Cardiac septum (tissue), 1 donor: ENCODE measurements at regions not wholly inside any gene's neighbourhood (a gene's known extent, or its start where the extent isn't known, plus 50 kb on each side); places are given as distances from the start of the nearest gene placed in this dataset.

Experiments
- DNase-seq: peaks from one replicate; pipeline ENCODE4 v3.0.0-alpha.2; 2020; ENCODE audit warnings: low spot score
- intact Hi-C: fragments of 100-400 bp; cut with DNase I; formaldehyde crosslinking; loops from one replicate; pipeline ENCODE4 v1.14.0; 2022
- donor health status: DM: no; HTN: no; CAD: no.

DNA sequence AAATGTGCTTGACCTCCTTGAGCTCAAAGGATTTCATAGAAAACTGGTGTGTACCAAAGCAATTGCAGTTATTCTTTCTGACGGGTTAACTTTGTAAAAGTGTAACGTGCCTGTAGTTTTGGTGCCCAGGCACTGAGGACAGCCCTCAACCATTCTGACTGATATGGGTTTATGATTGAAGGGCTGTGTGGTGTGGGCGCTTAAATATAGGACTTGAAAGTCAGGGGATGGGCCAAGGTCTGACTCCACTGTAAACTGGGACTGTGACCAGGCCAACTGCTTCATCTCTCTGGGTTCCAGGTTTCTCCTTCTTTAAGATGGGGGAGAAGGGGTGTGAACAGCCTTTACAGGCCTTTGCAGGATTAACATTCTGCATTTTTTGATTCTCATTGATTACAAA is 191.1 kb upstream of the ARHGAP20 start:
- intact Hi-C loops, result no loop called here

DNA sequence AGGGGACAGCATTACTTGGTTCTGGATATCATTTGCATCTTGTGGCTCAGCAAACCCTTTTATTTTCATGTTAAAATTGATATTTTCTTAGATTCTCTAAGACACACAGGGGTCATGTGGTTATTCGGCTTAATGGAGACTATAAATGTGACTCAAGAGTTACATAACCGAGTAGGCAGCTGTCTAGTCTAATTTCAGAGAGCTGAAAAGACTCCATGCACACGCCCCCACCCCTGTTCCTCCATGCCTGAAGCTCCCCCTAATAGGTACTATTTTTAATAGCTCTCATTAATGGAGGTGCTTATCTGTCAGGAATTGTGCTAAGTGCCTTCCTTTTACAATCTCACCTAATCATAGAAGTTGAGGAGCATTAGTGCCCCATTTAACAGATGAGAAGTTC is 189.2 kb upstream of the ARHGAP20 start:
- no peak for DNase-seq
- intact Hi-C loops, result no loop called here

More for the DNA sequence above, 191.1 kb upstream of the ARHGAP20 start:
- no peak for DNase-seq

- intact Hi-C loops, result no loop called here
- DNase-seq, result no peak
Observed at GRCh38 chr11:110900426-110900825, 188.2 kb upstream of the ARHGAP20 start.

- intact Hi-C loops, result no loop called here
- DNase-seq, result no peak
Observed at GRCh38 chr11:110897035-110897434, 184.8 kb upstream of the ARHGAP20 start.

DNA sequence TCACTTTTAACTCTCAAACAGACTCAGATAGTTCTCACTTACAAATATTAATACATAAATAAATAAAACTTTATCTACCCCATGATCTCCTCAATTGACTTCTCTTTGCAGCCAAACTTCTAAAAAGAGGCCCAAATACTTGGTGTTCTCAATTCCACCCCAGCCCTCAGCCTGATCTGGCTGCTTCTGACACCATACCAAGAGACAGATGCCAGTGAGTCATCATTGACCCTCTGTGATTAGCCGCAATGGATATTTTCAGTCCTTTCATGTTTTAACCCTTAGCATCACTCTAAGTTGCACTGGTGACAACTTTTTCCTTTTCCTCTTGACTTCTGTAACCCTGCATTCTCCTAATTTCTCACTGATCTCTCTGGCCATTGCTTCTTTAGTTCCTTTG is 184.1 kb upstream of the ARHGAP20 start:
- DNase-seq, result no peak
- intact Hi-C loops, result no loop called here

DNA sequence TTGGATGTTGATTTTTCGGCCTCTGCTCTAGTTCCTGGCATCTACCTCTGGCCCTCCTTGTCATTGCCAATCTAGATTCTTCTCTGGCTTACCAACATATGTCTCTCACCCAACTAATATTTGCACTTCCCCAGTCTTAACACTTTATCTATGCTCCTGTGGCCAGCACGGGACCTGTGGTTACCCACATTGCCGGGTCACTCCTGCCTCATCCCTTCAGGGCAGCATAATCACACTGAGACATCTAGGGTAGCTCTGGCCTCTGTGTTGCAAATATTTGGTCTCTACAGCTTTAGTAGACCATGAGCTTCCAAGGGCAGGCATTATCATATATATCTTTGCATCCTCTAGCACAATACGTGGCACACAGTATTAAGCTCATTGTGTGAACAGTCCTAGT is 182.0 kb upstream of the ARHGAP20 start:
- intact Hi-C loops, result no loop called here
- no peak for DNase-seq

- intact Hi-C loops, result no loop called here
- DNase-seq, result no peak
Observed at GRCh38 chr11:110892741-110893285, 180.6 kb upstream of the ARHGAP20 start.

GRCh38 chr11:110891411-110891810 is 179.2 kb upstream of the ARHGAP20 start:
- intact Hi-C loops, result no loop called here
- DNase-seq, result no peak

DNA sequence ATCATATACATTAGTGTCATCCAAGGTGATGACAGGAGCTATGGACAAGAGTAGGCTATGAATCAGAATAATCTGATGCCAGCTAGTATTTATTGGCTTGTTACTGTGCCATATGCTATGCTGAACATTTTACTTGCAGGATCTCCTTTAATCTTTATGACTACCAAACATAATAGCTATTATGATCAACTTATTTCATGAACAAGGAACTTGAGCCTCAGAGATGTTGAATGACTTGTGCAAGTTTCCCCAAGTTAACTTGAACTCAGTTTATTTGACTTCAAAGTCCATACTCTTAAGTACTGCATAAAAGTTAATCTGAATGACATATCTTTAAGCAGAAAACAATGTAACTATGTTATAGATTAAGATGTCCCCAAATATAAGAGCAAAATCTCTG is 178.8 kb upstream of the ARHGAP20 start:
- DNase-seq, result no peak
- intact Hi-C loops, result no loop called here

DNA sequence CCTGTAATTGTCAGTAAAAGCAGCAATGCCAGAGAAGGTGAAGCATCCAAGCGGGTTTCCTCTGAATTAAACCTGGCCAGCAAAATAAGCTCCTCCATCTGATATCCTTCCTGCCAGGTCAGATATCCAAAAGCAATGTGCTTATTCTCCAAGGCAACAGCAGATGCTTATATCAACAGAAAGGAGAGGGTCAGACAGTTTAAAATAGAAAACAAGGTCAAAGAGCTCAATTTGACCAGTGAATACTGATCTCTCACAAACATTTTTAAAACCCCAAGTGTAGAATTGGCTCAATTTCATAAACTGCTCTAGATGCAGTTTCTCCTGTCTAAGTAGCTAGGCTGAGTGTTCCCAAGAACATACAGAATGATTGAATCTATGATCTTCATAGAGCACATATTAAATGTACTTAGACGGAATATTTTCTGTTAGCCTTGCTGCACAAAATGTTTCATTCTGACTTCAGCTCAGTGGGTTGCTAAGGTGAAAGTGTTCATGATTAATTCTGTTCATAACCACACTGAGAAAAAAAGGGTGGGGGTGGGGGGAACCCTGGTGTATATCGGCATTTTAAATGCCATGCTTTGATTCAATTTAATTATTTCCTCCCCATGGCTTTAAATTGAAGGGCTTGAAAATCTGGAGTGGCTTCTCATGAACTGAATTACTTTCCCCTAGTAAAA is 174.2 kb upstream of the ARHGAP20 start:
- intact Hi-C loops, result no loop called here
- no peak for DNase-seq

- intact Hi-C loops, result no loop called here
- DNase-seq, result no peak
Observed at GRCh38 chr11:110883256-110883655, 171.0 kb upstream of the ARHGAP20 start.

DNA sequence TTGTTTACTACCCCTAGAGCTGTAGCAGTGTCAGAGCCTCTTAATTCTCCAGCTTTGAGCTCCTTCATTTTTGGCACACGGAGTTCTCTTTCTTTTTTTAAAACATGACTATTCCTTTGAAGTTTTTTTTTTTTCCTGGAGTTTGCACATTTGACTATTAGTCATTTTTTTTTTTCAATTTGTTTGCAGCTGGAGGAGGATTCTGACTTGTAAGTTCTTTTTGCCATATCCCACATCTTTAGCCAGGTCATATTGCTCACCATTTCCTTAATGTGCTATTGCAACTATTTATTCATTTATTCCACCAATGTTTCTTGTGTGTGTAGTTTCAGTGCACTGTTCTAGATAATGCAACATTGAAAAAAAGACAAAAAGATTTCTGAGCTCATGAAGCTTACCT is 166.3 kb upstream of the ARHGAP20 start:
- no peak for DNase-seq
- intact Hi-C loops, result no loop called here

DNA sequence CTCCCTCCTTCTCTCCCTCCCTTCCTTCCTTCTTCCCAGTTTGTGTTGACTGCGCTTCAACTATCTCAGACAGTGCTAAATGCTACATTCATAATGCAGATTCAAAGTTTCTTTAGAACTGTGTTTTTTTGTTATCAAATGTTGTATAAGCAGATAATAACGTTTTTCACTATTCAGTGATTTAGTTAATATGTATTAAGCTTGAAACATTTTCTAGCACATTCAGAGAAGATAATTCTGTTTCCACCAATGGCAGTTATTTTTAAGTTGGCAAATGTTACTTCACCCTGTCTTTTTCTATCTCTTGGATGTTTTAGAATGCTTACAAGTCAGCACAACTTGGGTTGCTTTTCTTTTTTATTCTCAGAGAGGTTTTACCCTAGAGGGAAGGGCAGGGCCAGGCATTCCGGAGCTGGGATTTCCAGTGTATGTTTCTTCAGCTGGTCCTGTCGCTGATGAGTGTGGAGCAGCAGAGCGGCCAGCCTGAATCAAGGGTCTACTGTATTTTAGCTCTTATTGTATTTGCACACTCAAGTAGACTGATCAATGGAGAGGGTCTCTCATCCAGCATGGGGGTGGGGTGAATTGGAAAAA is 162.3 kb upstream of the ARHGAP20 start:
- intact Hi-C loops, result no loop called here
- no peak for DNase-seq

GRCh38 chr11:110873975-110874374 is 161.7 kb upstream of the ARHGAP20 start:
- intact Hi-C loops, result no loop called here
- no peak for DNase-seq

- no peak for DNase-seq
- intact Hi-C loops, result no loop called here
Observed at GRCh38 chr11:110870816-110871522, 158.7 kb upstream of the ARHGAP20 start.

GRCh38 chr11:110867951-110868350 is 155.7 kb upstream of the ARHGAP20 start:
- DNase-seq, result no peak
- intact Hi-C loops, result no loop called here

GRCh38 chr11:110866081-110866480 is 153.8 kb upstream of the ARHGAP20 start:
- DNase-seq, result no peak
- intact Hi-C loops, result no loop called here

DNA sequence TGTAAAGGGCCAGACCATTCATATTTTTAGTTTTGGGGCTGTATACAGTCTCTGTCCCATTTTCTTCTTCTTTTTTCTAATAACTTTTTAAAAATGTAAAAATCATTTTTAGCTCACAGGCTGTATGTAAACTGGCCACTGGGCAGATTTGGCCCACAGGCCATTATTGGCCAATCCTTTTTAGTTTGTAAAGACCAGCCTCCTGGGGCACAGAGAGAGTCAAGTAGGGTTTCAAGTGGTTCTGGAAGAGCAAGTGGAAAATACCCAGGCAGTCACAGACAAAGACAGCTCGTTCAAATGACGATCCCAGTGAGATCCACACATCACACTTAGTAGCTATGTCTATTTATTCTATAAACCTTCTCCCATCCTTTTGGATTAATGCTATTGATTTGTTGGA is 150.2 kb upstream of the ARHGAP20 start:
- DNase-seq, result no peak
- intact Hi-C loops, result no loop called here

DNA sequence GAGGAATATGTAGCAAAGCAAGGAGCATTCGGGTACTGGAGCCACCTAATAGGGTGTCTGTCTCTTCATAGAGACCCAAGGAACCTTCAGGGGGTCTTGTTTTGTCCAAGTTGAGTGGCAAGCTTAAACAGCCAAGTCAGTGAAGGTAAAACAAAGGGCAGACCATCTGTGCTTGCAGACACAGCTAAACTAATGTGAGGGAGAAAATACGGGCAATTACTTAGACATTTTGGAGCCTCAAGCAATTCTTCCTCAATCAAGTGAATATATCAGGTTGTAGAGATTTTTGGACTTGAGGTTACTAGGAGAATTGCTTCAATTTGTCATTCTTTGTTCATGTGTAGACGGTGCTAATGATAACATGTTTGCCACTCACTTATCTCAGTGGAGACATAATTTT is 148.2 kb upstream of the ARHGAP20 start:
- DNase-seq, result no peak
- intact Hi-C loops, result no loop called here

- intact Hi-C loops, result no loop called here
Observed at GRCh38 chr11:110859998-110860397, 147.8 kb upstream of the ARHGAP20 start.

More at GRCh38 chr11:110859998-110860397, 147.8 kb upstream of the ARHGAP20 start:
- DNase-seq, result no peak
